ENCODE measurements at regions not wholly inside any gene's neighbourhood (a gene's known extent, or its start where the extent isn't known, plus 50 kb on each side); places are given as distances from the start of the nearest gene placed in this dataset.
"Not testable (repeated sequence)": the region's sequence is repeated elsewhere in the genome, so short reads cannot be mapped to it uniquely, and the experiment has no call there.

DNA sequence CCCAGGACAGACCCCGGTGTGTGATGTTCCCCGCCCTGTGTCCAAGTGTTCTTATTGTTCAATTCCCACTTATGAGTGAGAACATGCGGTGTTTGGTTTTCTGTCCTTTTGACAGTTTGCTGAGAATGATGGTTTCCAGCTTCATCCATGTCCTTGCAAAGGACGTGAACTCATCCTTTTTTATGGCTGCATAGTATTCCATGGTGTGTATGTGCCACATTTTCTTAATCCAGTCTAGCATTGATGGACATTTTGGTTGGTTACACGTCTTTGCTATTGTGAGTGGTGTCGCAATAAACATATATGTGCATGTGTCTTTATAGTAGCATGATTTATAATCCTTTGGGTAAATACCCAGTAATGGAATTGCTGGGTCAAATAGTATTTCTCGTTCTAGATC, 334.5 kb downstream of the GLUD2 start:
- H3K9ac ChIP-seq (ENCODE audit: low read depth, low read length); H3K4me1 ChIP-seq (ENCODE audit: control insufficient read depth, insufficient read depth, low read length); H3K4me3 ChIP-seq (ENCODE audit: low read depth, low read length); H3K27me3 ChIP-seq (ENCODE audit: control insufficient read depth, insufficient read depth, low read length); H3K36me3 ChIP-seq (ENCODE audit: control insufficient read depth, insufficient read depth, low read length); H3K9me3 ChIP-seq (ENCODE audit: control insufficient read depth, insufficient read depth, low read length): not testable (repeated sequence)

DNA sequence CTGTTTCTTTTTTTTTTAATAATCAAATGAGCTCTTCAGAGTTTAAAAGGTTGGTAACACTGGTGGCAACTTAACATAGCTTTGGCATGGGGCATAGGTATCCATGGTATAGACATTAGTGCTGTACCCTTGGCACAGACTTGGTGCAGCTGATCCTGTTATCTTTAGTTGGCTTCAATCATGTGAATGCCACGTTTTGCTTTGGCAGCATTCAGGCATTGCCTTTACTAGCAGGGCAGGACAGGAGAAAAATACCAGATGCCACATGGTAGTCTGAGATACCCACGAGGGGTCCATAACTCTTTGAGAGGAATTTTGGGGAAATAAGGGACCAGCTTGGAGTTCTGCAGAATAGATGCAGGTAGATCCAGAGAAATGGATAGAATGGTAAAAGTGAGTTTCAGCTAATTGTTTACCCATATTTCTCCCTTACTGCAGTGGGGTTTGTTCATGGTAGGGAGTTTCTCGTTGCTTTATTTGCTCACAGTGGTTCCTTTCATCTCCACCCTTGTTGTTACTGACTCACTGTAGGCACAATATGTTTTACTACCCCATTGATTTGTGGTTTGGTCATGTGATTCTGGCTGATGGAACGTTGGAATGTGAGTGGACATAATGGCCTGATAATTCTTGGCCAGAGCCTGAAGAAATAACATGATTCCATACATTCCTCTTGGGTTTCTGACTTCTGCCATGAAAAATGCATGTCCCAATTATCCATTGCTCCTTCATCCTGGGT, 342.7 kb downstream of the GLUD2 start:
- H3K27me3 ChIP-seq (ENCODE audit: control insufficient read depth, insufficient read depth, low read length): no peaks in the 10 kb centered on the region
- no peak overlapping the region for H3K4me3 ChIP-seq (ENCODE audit: low read depth, low read length)
- H3K4me1 ChIP-seq (ENCODE audit: control insufficient read depth, insufficient read depth, low read length): no peaks in the 10 kb centered on the region
- H3K36me3 ChIP-seq (ENCODE audit: control insufficient read depth, insufficient read depth, low read length): no peaks in the 10 kb centered on the region
- H3K9me3 ChIP-seq (ENCODE audit: control insufficient read depth, insufficient read depth, low read length): no peaks in the 10 kb centered on the region
- H3K9ac ChIP-seq (ENCODE audit: low read depth, low read length): no peak overlapping the region

DNA sequence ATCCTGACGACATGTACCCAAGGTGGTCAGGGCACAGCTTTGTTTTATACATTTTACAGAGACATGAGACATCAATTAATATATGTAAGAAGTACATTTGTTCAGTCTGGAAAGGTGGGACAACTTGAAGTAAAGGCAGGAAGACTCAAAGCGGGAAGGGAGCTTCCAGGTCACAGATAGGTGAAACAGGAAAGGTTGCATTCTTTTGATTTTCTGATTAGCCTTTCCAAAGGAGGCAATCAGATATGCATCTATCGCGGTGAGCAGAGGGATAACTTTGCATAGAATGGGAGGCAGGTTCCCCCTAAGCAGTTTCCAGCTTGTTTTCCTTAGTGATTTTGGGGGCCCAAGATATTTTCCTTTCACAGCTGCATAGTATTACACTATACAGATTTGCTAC, 358.4 kb downstream of the GLUD2 start:
- Histone ChIP-seq H3K27me3 (ENCODE audit: control insufficient read depth, insufficient read depth, low read length) (no peaks in the 10 kb centered on the region), H3K36me3 (ENCODE audit: control insufficient read depth, insufficient read depth, low read length) (no peaks in the 10 kb centered on the region), H3K4me1 (ENCODE audit: control insufficient read depth, insufficient read depth, low read length) (no peaks in the 10 kb centered on the region), H3K4me3 (ENCODE audit: low read depth, low read length) (no peak overlapping the region), H3K9me3 (ENCODE audit: control insufficient read depth, insufficient read depth, low read length) (no peaks in the 10 kb centered on the region), H3K9ac (ENCODE audit: low read depth, low read length) (no peak overlapping the region)

DNA sequence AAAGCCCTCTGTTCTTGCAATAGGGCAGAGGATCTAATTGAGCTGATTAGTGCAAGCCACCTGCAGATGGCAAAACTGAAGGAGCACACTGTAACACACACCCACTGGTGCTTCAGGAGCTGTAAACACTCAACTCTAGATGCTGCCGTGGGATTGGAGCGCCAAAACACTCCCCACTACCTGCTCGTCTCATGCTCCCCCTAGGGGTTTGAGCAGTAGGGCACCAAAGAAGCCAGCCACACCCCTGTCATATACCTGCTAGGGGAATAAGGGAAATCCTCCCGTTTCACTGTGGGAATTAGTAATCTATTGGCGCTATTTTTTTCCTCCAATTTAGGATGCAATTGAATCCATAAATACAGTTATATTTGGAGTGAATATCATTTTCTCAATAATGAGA, 360.2 kb downstream of the GLUD2 start:
- Histone ChIP-seq H3K4me1 (ENCODE audit: control insufficient read depth, insufficient read depth, low read length) (no peaks in the 10 kb centered on the region), H3K27me3 (ENCODE audit: control insufficient read depth, insufficient read depth, low read length) (no peaks in the 10 kb centered on the region), H3K36me3 (ENCODE audit: control insufficient read depth, insufficient read depth, low read length) (no peaks in the 10 kb centered on the region), H3K4me3 (ENCODE audit: low read depth, low read length) (no peak overlapping the region), H3K9ac (ENCODE audit: low read depth, low read length) (no peak overlapping the region), H3K9me3 (ENCODE audit: control insufficient read depth, insufficient read depth, low read length) (no peaks in the 10 kb centered on the region)

DNA sequence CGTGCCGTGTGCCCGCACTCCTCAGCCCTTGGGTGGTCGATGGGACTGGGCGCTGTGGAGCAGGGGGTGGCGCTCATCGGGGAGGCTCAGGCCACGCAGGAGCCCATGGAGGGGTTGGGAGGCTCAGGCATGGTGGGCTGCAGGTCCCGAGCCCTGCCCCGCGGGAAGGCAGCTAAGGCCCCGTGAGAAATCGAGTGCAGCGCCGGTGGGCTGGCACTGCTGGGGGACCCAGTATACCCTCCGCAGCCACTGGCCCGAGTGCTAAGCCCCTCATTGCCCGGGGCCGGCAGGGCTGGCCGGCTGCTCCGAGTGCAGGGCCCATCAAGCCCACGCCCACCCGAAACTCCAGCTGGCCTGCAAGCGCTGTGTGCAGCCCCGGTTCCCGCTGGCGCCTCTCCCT, 384.1 kb downstream of the GLUD2 start:
- not testable (repeated sequence) for H3K4me1 ChIP-seq (ENCODE audit: control insufficient read depth, insufficient read depth, low read length)

GRCh38 chrX:121433289-121433688, 385.9 kb downstream of the GLUD2 start:
- H3K4me1 ChIP-seq (ENCODE audit: control insufficient read depth, insufficient read depth, low read length): no peaks in the 10 kb centered on the region
- no peaks in the 10 kb centered on the region for H3K27me3 ChIP-seq (ENCODE audit: control insufficient read depth, insufficient read depth, low read length)
- H3K4me3 ChIP-seq (ENCODE audit: low read depth, low read length): no peak overlapping the region
- H3K36me3 ChIP-seq (ENCODE audit: control insufficient read depth, insufficient read depth, low read length): no peaks in the 10 kb centered on the region
- no peaks in the 10 kb centered on the region for H3K9me3 ChIP-seq (ENCODE audit: control insufficient read depth, insufficient read depth, low read length)
- no peak overlapping the region for H3K9ac ChIP-seq (ENCODE audit: low read depth, low read length)

More for the DNA sequence above, 384.1 kb downstream of the GLUD2 start:
- not testable (repeated sequence) for H3K4me3 ChIP-seq (ENCODE audit: low read depth, low read length); H3K9me3 ChIP-seq (ENCODE audit: control insufficient read depth, insufficient read depth, low read length); H3K27me3 ChIP-seq (ENCODE audit: control insufficient read depth, insufficient read depth, low read length); H3K9ac ChIP-seq (ENCODE audit: low read depth, low read length); H3K36me3 ChIP-seq (ENCODE audit: control insufficient read depth, insufficient read depth, low read length)

DNA sequence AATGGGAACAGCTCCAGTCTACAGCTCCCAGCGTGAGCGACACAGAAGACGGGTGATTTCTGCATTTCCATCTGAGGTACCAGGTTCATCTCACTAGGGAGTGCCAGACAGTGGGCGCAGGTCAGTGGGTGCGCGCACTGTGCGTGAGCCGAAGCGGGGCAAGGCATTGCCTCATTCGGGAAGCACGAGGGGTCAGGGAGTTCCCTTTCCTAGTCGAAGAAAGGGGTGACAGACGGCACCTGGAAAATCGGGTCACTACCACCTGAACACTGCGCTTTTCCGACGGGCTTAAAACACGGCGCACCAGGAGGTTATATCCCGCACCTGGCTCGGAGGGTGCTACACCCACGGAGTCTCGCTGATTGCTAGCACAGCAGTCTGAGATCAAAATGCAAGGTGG, 390.3 kb downstream of the GLUD2 start:
- H3K4me1 ChIP-seq (ENCODE audit: control insufficient read depth, insufficient read depth, low read length); H3K9me3 ChIP-seq (ENCODE audit: control insufficient read depth, insufficient read depth, low read length); H3K4me3 ChIP-seq (ENCODE audit: low read depth, low read length); H3K27me3 ChIP-seq (ENCODE audit: control insufficient read depth, insufficient read depth, low read length); H3K9ac ChIP-seq (ENCODE audit: low read depth, low read length); H3K36me3 ChIP-seq (ENCODE audit: control insufficient read depth, insufficient read depth, low read length): not testable (repeated sequence)

DNA sequence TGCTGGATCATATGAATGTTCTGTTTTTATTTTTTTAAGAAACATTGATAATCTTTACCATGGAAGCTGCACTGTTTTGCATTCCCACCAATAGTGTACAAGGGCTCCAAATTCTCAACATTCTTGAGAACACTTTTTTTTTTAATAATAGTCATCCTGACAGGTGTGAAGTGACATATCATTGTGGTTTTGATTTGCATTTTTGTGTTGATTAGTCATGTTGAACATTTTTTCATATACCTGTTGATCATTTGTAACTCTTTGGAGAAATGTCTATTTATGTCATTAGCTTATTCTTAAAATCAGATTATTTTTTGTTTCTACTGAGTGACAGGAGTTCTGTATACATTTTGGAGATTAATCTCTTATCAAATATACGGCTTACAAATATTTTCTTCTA, 408.5 kb downstream of the GLUD2 start:
- Histone ChIP-seq H3K27me3 (ENCODE audit: control insufficient read depth, insufficient read depth, low read length) (no peaks in the 10 kb centered on the region), H3K4me3 (ENCODE audit: low read depth, low read length) (no peak overlapping the region), H3K4me1 (ENCODE audit: control insufficient read depth, insufficient read depth, low read length) (no peaks in the 10 kb centered on the region), H3K9me3 (ENCODE audit: control insufficient read depth, insufficient read depth, low read length) (no peaks in the 10 kb centered on the region), H3K36me3 (ENCODE audit: control insufficient read depth, insufficient read depth, low read length) (no peaks in the 10 kb centered on the region), H3K9ac (ENCODE audit: low read depth, low read length) (no peak overlapping the region)

GRCh38 chrX:121456315-121456714, 408.9 kb downstream of the GLUD2 start:
- H3K4me1 ChIP-seq (ENCODE audit: control insufficient read depth, insufficient read depth, low read length): no peaks in the 10 kb centered on the region
- H3K27me3 ChIP-seq (ENCODE audit: control insufficient read depth, insufficient read depth, low read length): no peaks in the 10 kb centered on the region
- H3K9ac ChIP-seq (ENCODE audit: low read depth, low read length): no peak overlapping the region
- no peak overlapping the region for H3K4me3 ChIP-seq (ENCODE audit: low read depth, low read length)
- no peaks in the 10 kb centered on the region for H3K9me3 ChIP-seq (ENCODE audit: control insufficient read depth, insufficient read depth, low read length)
- no peaks in the 10 kb centered on the region for H3K36me3 ChIP-seq (ENCODE audit: control insufficient read depth, insufficient read depth, low read length)

DNA sequence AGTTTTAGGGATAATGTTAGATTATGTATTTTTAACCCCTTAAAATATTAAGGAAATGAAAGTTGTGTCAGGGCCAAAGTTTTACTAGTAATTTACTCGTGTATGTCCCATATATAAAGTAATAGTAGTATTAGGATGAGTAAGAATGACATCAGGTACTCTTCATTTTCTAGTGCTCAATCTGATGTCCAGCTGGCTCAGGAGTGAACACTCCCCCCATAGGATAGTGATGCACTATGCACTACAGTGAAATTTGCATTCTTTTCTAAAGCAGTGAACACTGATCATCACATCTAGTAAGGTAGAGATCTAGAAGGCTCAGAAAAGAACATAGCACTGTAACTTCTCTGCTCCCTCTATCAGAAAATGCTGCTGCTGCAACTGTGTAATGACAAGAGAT, 409.7 kb downstream of the GLUD2 start:
- H3K9me3 ChIP-seq (ENCODE audit: control insufficient read depth, insufficient read depth, low read length): no peaks in the 10 kb centered on the region
- no peak overlapping the region for H3K4me3 ChIP-seq (ENCODE audit: low read depth, low read length)
- H3K36me3 ChIP-seq (ENCODE audit: control insufficient read depth, insufficient read depth, low read length): no peaks in the 10 kb centered on the region

DNA sequence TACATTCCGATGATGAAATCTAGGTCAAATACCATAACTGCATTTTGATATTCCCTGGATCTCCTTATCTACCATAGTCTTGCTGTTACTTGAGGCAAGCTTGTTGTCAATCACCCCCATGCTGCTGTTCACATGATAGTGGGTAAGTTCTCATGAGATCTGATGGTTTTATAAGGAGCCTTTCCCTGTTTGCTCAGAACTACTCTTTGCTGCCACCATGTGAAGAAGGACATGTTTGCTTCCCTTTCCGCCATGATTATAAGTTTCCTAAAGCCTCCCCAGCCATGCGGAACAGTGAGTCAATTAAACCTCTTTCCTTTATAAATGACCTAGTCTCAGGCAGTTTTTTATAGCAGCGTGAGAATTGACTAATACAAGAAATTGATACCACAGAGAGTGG, 432.0 kb downstream of the GLUD2 start:
- no peak overlapping the region for H3K4me3 ChIP-seq (ENCODE audit: low read depth, low read length)
- H3K9me3 ChIP-seq (ENCODE audit: control insufficient read depth, insufficient read depth, low read length): peaks cover 2% of the 10 kb centered on the region
- no peaks in the 10 kb centered on the region for H3K27me3 ChIP-seq (ENCODE audit: control insufficient read depth, insufficient read depth, low read length)
- no peaks in the 10 kb centered on the region for H3K36me3 ChIP-seq (ENCODE audit: control insufficient read depth, insufficient read depth, low read length)
- H3K9ac ChIP-seq (ENCODE audit: low read depth, low read length): no peak overlapping the region
- H3K4me1 ChIP-seq (ENCODE audit: control insufficient read depth, insufficient read depth, low read length): no peaks in the 10 kb centered on the region

More for the DNA sequence above, 409.7 kb downstream of the GLUD2 start:
- no peak overlapping the region for H3K9ac ChIP-seq (ENCODE audit: low read depth, low read length)
- H3K27me3 ChIP-seq (ENCODE audit: control insufficient read depth, insufficient read depth, low read length): no peaks in the 10 kb centered on the region
- H3K4me1 ChIP-seq (ENCODE audit: control insufficient read depth, insufficient read depth, low read length): no peaks in the 10 kb centered on the region

- H3K27me3 ChIP-seq (ENCODE audit: control insufficient read depth, insufficient read depth, low read length): no peaks in the 10 kb centered on the region
- no peaks in the 10 kb centered on the region for H3K36me3 ChIP-seq (ENCODE audit: control insufficient read depth, insufficient read depth, low read length)
- no peaks in the 10 kb centered on the region for H3K9me3 ChIP-seq (ENCODE audit: control insufficient read depth, insufficient read depth, low read length)
- H3K4me3 ChIP-seq (ENCODE audit: low read depth, low read length): no peak overlapping the region
- no peak overlapping the region for H3K9ac ChIP-seq (ENCODE audit: low read depth, low read length)
- no peaks in the 10 kb centered on the region for H3K4me1 ChIP-seq (ENCODE audit: control insufficient read depth, insufficient read depth, low read length)
Measured at GRCh38 chrX:121496966-121497365, 449.6 kb downstream of the GLUD2 start.
